CD4-positive, alpha-beta T cell treated with Interferon gamma for 1 hour (primary cell): ENCODE measurements at regions not wholly inside any gene's neighbourhood (a gene's known extent, or its start where the extent isn't known, plus 50 kb on each side); places are given as distances from the start of the nearest gene placed in this dataset.

ENCODE experiments used
- DNase-seq: peaks from one replicate; pipeline ENCODE4 v3.0.0-alpha.2; 2020

- no peak for DNase-seq
Observed at GRCh38 chr12:90064852-90065801, 356.5 kb upstream of the ATP2B1 start.

DNA sequence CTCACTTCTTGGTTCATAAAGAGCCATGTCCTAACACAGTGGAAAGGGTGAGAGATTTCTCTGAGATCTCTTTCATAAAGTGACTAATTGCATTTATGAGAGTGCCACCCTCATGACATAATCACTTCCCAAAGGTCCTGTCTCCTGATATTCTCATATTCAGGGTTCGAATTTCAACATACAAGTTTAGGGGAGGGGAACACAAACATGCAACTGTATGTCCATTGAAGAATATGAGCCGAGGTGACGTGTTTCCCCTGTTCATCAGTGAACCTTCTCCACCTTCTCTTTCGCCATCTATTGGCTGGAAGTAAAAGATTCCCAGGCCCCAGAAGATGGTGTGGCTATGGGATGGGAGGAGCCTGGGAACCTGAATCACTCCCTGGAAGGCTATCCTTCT is 354.2 kb upstream of the ATP2B1 start:
- DNase-seq, result no peak

DNA sequence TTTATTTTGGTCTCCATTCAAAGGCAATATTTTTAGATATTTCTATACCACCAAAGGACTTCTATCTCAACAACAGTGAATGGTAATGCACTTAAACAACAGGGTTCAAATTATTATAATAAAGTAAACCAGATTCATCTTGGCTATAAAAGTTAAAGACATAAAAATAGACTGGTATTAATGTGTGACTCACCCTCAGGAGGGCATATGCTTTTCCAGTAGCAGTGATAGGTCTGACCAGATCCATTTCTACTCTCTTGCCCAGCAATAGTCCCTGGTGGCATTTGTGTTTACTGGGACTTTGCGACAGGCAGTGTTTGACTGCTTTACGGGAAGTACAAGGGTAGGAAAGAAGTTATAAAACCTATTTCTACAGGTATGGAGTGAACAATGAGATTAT is 353.2 kb upstream of the ATP2B1 start:
- no peak for DNase-seq

- DNase-seq, result no peak
Observed at GRCh38 chr12:90060031-90060430, 351.4 kb upstream of the ATP2B1 start.

DNA sequence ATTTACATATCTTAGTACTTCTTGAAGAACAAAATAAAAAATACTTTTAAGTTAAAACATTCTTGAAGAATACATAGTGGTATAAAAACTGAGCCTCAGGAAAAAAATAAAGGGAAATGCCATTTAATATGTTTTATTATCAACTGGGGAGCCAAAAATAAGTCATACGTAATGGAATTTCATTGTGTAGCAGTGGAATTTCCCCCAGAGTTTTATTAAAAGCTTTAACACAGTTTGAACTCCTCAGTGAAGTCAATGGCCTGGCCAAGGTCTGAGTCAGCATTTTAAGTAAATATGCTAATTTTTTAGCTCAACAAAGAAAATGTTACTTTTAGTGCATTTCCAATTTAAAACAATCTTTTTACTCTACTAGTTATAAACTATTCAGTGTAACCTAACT is 350.1 kb upstream of the ATP2B1 start:
- DNase-seq, result no peak

- no peak for DNase-seq
Observed at GRCh38 chr12:90055071-90055470, 346.4 kb upstream of the ATP2B1 start.

DNA sequence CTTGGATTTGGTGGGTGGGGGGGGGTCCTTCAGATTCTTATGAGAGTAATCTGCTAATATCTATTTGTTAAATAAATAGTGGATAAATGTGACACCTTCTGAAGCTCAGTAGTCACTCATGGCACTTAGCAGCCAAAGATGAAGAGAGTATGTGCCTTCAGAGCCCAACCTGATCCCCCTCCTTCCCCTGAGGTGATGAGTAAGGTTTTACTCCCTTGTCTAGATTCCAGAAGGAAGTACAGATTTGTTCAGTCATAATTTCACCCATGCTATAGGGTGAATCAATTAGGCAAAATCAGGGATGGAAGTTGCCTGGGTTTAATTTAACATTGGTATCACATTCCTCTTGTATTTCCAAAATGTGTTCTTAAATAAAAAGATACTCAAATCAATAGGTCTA is 340.3 kb upstream of the ATP2B1 start:
- no peak for DNase-seq

DNA sequence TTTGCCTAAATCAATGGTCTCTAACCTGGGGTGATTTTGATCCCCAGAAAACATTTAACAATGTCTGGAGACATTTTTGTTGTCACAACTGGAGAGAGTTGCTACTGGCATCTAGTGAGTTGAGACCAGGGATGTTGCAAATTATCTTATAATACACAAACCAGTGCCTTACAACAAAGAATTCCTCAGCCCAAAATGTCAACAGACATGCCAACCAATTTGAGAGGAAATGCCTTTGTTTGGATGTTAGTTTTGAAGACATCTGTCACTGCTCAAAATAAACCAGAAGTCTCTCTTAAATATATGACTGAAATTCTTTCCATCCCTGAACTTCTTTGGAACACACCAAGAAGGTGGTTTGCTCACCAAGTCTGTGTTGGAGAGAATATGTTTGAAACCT is 336.9 kb upstream of the ATP2B1 start:
- no peak for DNase-seq

DNA sequence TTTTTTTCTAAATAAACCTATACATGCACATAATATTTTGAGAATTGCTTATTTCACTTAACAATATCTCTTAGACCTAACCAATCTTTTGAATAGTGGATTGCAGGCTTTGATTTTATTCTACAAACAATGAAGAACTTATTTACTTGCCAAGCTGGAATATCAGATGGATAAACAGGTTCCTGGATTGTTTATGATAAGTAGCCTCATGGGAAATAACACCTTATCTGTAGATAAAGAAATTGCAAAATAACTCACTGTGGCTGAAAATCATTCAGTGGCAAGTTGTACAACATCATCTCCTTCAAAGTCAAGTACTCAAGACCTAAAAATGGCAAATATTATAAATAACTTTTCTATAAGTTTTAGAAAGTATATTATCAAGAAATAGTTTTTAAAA is 335.4 kb upstream of the ATP2B1 start:
- DNase-seq, result no peak

DNA sequence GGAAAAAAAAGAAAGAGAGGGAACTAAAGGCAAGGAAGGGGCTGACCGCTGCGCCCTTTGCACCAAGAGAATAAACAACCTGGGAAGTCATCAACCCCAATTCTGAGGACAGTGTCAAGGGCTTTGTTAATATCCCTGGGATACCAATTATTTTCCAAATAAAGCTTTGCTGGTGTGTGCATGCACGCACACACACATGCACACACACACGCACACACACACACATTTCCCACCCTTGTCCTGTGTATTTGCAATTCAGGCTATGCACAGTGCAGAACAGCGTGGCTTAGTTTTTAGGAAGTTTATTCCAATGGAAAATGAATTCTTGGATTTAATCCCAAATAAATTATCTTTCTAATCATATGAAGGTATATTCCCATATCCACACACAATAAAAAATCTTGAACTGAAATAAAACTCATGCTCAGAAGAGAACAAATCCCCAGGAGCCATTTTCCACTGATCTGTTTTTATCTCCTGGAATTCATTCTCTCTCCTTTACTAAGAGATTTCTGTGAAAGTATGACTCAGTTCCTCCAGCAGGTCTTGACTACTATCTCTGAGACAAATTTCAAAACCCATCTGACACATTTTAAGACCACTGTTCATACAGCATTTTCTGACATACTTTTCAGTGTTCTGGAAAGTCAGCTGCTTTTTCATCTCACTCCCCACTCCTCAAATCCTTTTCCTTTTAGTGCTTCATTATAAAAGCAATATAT is 334.4 kb upstream of the ATP2B1 start:
- DNase-seq, result no peak

GRCh38 chr12:90038289-90038688 is 329.7 kb upstream of the ATP2B1 start:
- DNase-seq, result no peak

- no peak for DNase-seq
Observed at GRCh38 chr12:90037740-90038139, 329.1 kb upstream of the ATP2B1 start.

- no peak for DNase-seq
Observed at GRCh38 chr12:90036637-90037036, 328.0 kb upstream of the ATP2B1 start.

- DNase-seq, result no peak
Observed at GRCh38 chr12:90030726-90031125, 322.1 kb upstream of the ATP2B1 start.

DNA sequence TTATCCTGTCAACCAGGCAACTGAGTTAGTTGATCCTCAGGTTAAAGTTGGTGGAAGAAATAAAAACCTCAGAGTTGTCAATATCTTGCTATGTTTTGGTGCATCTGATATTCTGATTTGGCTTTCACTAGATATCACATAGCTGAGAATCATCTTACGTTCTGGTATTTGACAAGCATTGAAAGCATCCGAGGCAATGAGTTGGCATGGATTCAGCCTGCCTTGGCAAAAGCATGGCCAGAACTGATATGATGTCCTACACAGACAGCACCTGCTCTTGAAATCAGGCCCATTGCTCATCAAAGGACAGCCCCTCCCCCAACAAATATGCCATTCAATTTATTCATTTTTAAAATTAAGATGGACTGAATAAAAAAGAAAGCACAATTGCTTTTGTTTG is 320.7 kb upstream of the ATP2B1 start:
- DNase-seq, result no peak

DNA sequence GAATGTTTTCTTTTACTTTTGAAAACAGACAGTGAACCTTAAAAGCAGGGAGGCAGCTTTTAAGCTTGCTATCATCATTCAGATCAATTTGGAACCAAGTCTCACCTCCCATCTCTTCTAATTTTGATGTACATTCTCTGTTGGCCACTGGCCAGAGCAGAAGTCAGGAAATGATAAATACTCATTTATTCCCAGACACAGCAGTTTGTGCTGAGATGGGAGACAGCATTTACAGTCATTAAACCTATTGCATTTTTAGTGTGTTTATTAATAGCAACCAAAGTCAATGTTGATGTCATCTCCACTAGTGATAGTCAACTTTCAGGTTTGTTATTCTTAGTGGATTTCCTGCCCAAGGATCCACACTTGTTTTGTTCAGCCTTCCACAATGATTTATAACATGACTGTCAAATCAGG is 320.0 kb upstream of the ATP2B1 start:
- DNase-seq, result no peak

- DNase-seq, result no peak
Observed at GRCh38 chr12:90027889-90028634, 319.4 kb upstream of the ATP2B1 start.

DNA sequence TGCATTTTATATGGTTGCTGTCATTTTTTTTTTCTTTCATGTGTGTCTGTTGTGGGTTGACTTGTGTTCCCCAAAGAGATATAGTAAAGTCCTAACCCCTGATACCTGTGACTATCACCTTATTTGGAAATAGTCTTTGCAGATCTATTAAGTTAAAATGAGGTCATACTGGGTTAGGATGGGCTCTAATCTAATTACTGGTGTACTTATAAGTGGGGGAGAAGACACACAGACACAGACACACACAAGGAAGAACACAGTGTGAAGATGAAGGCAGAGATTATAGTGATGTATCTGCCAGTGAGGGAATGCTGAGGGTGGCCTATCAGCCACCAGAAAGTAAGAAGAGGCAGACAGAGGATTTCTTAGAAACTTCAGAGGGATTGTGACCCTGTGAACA is 318.4 kb upstream of the ATP2B1 start:
- DNase-seq, result no peak

DNA sequence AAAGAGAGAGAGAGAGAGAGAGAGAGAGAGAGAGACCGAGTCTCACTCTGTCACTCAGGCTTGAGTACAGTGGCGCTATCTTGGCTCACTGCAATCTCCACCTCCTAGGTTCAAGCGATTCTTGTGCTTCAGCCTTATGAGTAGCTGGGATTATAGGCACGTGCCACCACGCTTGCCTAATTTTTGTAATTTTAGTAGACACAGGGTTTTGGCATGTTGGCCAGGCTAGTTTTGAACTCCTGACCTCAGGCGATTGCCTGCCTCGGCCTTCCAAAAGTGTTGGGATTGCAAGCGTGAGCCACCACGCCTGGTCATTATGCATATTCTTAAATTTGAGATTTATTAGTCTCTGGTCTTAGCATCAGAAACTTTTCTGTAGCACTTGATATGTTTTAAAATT is 317.9 kb upstream of the ATP2B1 start:
- DNase-seq, result no peak

DNA sequence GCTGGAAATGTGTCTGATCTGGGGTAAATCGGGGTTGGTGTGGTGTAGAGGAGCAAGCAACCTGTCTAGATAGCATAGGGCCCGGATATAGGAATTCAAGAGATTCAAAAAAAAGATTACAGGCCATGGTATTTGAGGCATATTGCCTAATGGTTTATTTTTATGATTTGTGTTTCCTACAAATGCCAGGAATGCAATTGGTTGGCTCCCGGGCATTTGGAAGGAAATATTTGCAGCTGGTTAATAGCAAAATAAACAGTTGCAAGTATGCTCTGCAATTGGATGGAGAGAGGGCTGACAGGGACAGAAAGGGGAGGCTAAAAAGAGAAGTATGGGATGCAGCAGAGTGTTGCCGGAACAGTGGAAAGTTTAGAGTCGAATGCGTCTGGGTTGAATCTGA is 315.6 kb upstream of the ATP2B1 start:
- no peak for DNase-seq

DNA sequence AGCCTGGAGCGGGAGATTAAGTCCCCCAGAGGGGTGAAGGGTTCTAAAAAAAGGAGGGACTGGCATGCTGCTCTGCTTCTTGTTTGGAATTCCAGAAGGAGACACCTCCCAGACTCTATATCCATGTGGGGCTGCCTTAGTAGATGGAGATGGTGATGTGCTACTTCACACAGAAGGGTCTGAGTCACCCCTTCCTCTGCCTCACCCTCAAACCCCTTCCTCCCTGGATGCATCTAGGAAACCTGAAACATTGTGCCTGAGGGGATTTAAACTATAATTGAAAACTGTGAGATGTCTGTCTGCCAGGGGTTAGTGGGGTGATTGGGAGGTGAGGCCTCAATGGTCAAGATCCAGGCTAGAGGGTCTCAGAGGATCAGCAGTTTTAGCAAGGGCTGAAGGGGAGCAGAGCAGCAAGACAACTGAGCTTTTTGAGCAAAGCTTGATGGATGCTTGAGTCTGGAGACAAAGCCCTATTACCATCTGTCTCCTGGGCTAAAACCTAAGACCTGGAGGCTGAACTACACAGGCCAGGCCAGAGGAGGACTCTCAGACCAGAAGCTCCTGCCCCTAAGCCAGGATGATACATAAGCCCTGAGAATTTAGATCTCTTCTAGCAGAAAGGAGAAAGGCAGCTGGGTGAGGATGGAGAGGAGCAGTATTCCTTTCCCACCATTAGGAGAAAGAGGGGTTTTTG is 314.7 kb upstream of the ATP2B1 start:
- no peak for DNase-seq

GRCh38 chr12:90021795-90022440 is 313.3 kb upstream of the ATP2B1 start:
- no peak for DNase-seq
